Thyroid gland (tissue), 4 donors: ENCODE measurements at regions not wholly inside any gene's neighbourhood (a gene's known extent, or its start where the extent isn't known, plus 50 kb on each side); places are given as distances from the start of the nearest gene placed in this dataset.
"Not testable (repeated sequence)": the region's sequence is repeated elsewhere in the genome, so short reads cannot be mapped to it uniquely, and the experiment has no call there.

Source experiments
- DNase-seq, 2 donors: peaks; one replicate each; pipeline ENCODE4 v3.0.0-alpha.2; 2019
- H3K27ac ChIP-seq, 3 donors: fragments of 200-600 bp; sonication (generic); 1 replicate in 2 of 3; 2 replicates in 1 of 3; pipeline ENCODE4 v1.5.1; 2016 to 2019; ENCODE audit warnings: mild to moderate bottlenecking in 1 of 3, moderate library complexity in 1 of 3
- H3K27me3 ChIP-seq: fragments of 200-600 bp; sonication (generic); one replicate; pipeline ENCODE4 v1.5.1; 2019
- H3K36me3 ChIP-seq, 2 donors: fragments of 200-600 bp; sonication (generic); one replicate each; pipeline ENCODE4 v1.5.1; 2016 to 2019
- H3K4me1 ChIP-seq, 2 donors: fragments of 200-600 bp; sonication (generic); one replicate each; pipeline ENCODE4 v1.5.1; 2017 to 2019
- H3K4me3 ChIP-seq, 3 donors: fragments of 200-600 bp; sonication (generic); replicated peaks in 1 of 3; 1 replicate in 2 of 3; 2 replicates in 1 of 3; pipeline ENCODE4 v1.5.1; 2016; ENCODE audit warnings: mild to moderate bottlenecking in 1 of 3
- H3K9me3 ChIP-seq: fragments of 200-600 bp; sonication (generic); one replicate; pipeline ENCODE4 v1.5.1; 2017
- POLR2A ChIP-seq, 2 donors: fragments of 450-650 bp; IDR thresholded peaks; one replicate each; pipeline ENCODE4 v1.6.1; 2017; ENCODE audit warnings: antibody characterized with exemption in 2 of 2, mild to moderate bottlenecking in 2 of 2, moderate library complexity in 1 of 2
- WGBS, 2 donors: methylation state at CpG; one replicate each; pipeline ENCODE4 v1.1.5; 2017; 5-methylcytosine and 5-hydroxymethylcytosine counted together
- intact Hi-C: fragments of 100-400 bp; cut with DNase I; formaldehyde crosslinking; loops from one replicate; pipeline ENCODE4 v1.15.1; 2023
- TF ChIP-seq, protein P1 (sequence below), 6 experiments: fragments of 200-600 bp in 3 of 6; fragments of 450-650 bp in 3 of 6; sonication (generic) in 3 of 6; IDR thresholded peaks; one replicate each; pipeline ENCODE4 v1.5.1; 2016 to 2019; ENCODE audit warnings: antibody characterized with exemption in 6 of 6, mild to moderate bottlenecking in 2 of 6, inconsistent platforms in 1 of 6, moderate library complexity in 1 of 6

DNA sequence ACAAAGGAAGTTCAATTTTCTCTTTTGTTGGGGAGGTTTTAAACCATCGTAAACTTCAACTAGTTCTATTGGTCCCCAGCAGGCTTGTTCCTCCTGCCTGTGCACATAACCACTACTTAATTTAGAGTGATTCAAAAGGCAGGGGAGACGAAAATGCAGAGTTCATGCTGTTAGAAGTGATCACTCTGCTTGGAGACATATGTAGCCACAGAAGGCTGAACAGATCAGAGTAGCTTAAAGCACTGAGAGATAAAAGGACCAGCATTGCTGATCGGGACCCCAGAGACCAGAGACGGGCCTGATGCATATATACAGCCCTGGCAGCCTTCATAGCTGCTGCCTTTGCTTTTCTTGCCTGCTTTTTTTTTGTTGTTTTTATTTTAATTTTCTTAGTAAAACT lies 662.0 kb upstream of the CPEB2 start:
- no peak for TF ChIP-seq POLR2A (IDR thresholded peaks at IDR 0.05)
- TF ChIP-seq, protein P1, sequence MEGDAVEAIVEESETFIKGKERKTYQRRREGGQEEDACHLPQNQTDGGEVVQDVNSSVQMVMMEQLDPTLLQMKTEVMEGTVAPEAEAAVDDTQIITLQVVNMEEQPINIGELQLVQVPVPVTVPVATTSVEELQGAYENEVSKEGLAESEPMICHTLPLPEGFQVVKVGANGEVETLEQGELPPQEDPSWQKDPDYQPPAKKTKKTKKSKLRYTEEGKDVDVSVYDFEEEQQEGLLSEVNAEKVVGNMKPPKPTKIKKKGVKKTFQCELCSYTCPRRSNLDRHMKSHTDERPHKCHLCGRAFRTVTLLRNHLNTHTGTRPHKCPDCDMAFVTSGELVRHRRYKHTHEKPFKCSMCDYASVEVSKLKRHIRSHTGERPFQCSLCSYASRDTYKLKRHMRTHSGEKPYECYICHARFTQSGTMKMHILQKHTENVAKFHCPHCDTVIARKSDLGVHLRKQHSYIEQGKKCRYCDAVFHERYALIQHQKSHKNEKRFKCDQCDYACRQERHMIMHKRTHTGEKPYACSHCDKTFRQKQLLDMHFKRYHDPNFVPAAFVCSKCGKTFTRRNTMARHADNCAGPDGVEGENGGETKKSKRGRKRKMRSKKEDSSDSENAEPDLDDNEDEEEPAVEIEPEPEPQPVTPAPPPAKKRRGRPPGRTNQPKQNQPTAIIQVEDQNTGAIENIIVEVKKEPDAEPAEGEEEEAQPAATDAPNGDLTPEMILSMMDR (IDR thresholded peaks at IDR 0.05) = no peak
- intact Hi-C loops = no loop called here
- Histone ChIP-seq H3K4me1 (no peaks in the 10 kb centered on the region), H3K27ac (no peak overlapping the region), H3K4me3 (no peak overlapping the region), H3K36me3 (no peaks in the 10 kb centered on the region), H3K9me3 (no peaks in the 10 kb centered on the region), H3K27me3 (no peaks in the 10 kb centered on the region)
- WGBS, 2 donors = 53 to 69% methylated on average over 4 of the region's 4 CpGs
- DNase-seq = no peak

DNA sequence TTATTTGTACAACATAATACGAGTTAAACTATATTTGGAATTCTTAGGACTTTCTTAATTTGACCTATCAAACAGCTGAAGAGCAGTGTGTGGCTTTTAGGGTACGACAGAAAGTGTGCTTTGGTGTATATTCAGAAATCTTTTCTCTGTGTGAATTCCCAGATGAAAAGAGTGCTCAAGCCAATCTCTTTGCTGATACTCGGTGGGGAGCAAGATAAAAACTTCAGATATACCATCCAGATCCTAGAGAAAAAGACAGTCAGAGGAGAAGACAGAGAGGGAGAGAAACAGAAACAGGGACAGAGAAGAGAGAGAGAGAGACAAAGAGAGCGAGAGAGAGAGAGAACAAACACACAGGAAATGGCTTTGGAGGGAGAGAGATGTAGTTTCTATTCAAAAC lies 658.3 kb upstream of the CPEB2 start:
- no peaks in the 10 kb centered on the region for H3K27me3 ChIP-seq
- DNase-seq = no peak
- H3K27ac ChIP-seq = no peak overlapping the region
- no peak overlapping the region for H3K4me3 ChIP-seq
- no peaks in the 10 kb centered on the region for H3K9me3 ChIP-seq
- TF ChIP-seq, protein P1 (IDR thresholded peaks at IDR 0.05) = no peak
- TF ChIP-seq POLR2A (IDR thresholded peaks at IDR 0.05) = no peak
- intact Hi-C loops = no loop called here
- H3K36me3 ChIP-seq = no peaks in the 10 kb centered on the region
- H3K4me1 ChIP-seq = no peaks in the 10 kb centered on the region
- 37 to 49% methylated on average over 4 of the region's 4 CpGs for WGBS, 2 donors

DNA sequence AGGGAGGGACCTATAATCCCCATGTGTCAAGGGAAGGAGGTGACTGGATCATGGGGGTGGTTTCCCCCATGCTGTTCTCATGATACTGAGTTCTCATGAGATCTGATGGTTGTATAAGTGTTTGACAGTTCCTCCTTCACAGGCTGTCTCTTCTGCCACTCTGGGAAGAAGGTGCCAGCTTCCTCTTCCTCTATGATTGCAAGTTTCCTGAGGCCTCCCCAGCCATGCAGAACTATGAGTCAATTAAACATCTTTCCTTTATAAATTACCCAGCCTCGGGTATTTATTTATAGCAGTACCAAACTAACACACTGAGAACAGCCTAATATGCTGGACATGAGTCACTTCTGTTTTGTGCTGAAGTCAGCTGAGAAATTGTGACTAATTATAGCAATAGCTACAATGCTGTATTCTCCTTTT lies 656.9 kb upstream of the CPEB2 start:
- Histone ChIP-seq H3K9me3 (no peaks in the 10 kb centered on the region), H3K27ac (no peak overlapping the region), H3K4me1 (no peaks in the 10 kb centered on the region), H3K36me3 (no peaks in the 10 kb centered on the region), H3K4me3 (no peak overlapping the region), H3K27me3 (no peaks in the 10 kb centered on the region)
- TF ChIP-seq POLR2A (IDR thresholded peaks at IDR 0.05) = no peak
- TF ChIP-seq, protein P1 (IDR thresholded peaks at IDR 0.05) = no peak
- 39 to 47% methylated on average over 1 of the region's 1 CpG for WGBS, 2 donors
- DNase-seq = no peak
- intact Hi-C loops = no loop called here

DNA sequence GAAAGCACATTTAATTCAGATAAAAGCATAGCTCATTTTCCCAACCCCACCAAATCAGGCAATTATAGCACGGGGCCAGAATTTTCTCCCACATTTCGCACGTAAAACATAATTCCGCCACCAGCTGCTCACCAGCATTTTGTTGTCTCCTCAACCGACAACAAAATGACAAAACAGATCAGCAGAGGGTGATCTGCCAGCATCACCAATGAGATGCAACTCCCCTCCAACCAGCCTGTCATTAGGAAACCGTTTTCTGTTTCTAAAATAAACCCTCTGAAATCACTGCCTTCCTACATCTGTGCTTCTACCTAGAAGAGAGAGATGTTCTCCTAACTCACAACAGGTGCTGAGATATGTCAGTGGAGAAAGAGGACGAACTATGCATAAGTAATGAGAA lies 654.8 kb upstream of the CPEB2 start:
- Histone ChIP-seq H3K36me3 (no peaks in the 10 kb centered on the region), H3K4me1 (no peaks in the 10 kb centered on the region), H3K4me3 (no peak overlapping the region), H3K9me3 (no peaks in the 10 kb centered on the region), H3K27me3 (no peaks in the 10 kb centered on the region), H3K27ac (no peak overlapping the region)
- intact Hi-C loops = no loop called here
- DNase-seq = no peak
- WGBS, 2 donors = 66 to 68% methylated on average over 7 of the region's 7 CpGs
- no peak for TF ChIP-seq POLR2A (IDR thresholded peaks at IDR 0.05)
- TF ChIP-seq, protein P1 (IDR thresholded peaks at IDR 0.05) = no peak

DNA sequence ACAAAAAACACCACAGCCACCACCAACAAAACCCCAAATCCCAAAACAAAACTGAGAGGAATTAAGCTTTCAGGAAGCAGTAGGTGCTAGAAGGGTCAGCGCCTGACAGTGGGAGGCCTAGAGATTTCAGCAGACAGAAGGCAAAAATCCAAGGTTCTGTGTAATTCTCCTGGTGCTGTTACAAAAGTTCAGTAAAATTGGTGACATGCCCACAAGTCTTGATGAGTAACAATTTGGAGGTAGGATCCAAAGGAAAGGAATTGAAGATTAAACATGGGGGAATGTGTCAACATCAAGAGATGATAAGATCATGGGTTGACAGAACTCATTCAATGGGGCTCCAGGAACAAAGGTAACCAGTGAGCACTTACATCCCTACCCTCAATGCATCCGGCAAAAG lies 653.8 kb upstream of the CPEB2 start:
- H3K4me3 ChIP-seq = no peak overlapping the region
- no peaks in the 10 kb centered on the region for H3K4me1 ChIP-seq
- H3K27ac ChIP-seq = no peak overlapping the region
- no peaks in the 10 kb centered on the region for H3K27me3 ChIP-seq
- no peak for DNase-seq
- H3K9me3 ChIP-seq = no peaks in the 10 kb centered on the region
- H3K36me3 ChIP-seq = no peaks in the 10 kb centered on the region
- TF ChIP-seq, protein P1 (IDR thresholded peaks at IDR 0.05) = no peak
- intact Hi-C loops = no loop called here
- 65 to 69% methylated on average over 2 of the region's 2 CpGs for WGBS, 2 donors

DNA sequence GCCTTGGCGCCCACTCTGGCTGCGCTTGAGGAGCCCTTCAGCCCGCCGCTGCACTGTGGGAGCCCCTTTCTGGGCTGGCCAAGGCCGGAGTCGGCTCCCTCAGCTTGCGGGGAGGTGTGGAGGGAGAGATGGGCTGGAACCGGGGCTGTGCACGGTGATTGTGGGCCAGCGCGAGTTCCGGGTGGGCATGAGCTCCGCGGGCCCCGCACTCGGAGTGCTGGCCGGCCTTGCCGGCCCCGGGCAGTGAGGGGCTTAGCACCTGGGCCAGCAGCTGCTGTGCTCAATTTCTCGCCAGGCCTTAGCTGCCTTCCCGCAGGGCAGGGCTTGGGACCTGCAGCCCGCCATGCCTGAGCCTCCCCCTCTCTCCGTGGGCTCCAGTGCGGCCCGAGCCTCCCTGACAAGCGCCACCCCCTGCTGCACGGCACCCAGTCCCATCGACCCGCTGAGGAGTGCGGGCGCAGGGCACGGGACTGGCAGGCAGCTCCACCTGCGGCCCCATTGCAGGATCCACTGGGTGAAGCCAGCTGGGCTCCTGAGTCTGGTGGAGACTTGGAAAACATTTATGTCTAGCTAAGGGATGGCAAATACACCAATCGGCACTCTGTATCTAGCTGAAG lies 643.6 kb upstream of the CPEB2 start:
- DNase-seq, H3K27ac ChIP-seq, H3K9me3 ChIP-seq, H3K36me3 ChIP-seq, H3K27me3 ChIP-seq, H3K4me3 ChIP-seq, H3K4me1 ChIP-seq, intact Hi-C loops: not testable (repeated sequence)
- 90 to 95% methylated on average over 26 to 29 of the region's 34 CpGs for WGBS, 2 donors
